HG02852 (cell line): ENCODE measurements at regions not wholly inside any gene's neighbourhood (a gene's known extent, or its start where the extent isn't known, plus 50 kb on each side); places are given as distances from the start of the nearest gene placed in this dataset.
"Not testable (repeated sequence)": the region's sequence is repeated elsewhere in the genome, so short reads cannot be mapped to it uniquely, and the experiment has no call there.

Experiments used
- ATAC-seq: cut with Tn5 transposase; IDR thresholded peaks from one replicate; pipeline ENCODE4 v1.9.1; 2021; ENCODE audit warnings: mild to moderate bottlenecking, moderate library complexity; ENCODE audit not compliant: unreplicated experiment

- ATAC-seq: not testable (repeated sequence)
These were observed 1187.6 kb upstream of the AUTS2 start for GRCh38 chr7:68410693-68411092.

GRCh38 chr7:68411742-68412141, 1186.5 kb upstream of the AUTS2 start:
- no peak for ATAC-seq

DNA sequence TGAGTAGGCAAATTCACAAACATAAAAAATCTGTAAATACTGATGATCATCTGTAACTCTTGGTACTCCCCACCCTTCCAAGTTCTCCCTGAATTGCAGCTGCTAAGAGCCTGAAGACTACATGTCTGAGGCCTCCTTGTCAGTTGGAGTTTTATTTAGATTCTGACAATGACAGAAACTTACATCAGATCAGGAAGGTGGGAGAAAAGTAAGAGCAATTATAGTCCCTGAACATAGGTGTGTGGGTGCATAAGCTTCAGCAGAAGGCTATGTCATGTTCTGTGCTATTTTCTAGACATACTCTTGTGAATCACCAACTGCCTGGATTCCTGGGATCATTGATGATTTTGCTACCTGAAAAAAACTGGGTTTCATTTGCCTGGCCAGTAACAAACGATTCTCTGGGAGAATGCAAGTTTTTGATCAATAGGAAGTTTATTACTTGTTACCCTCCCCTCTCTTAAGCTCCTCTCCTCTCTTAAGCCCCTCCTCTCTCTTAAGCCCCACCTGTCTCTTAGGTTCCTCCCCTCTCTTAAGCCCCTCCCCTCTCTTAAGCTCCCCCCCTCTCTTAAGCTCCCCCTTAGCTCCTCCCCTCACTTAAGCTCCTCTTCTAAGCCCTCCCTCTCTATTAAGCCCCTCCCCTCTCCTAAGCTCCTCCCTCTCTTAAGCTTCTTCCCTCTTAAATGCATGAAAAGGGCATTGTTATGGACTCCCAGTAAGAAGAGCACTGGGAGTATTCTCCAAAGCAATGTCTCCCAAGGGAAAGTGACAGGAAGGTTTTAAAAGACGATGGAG, 1183.4 kb upstream of the AUTS2 start:
- ATAC-seq: no peak

DNA sequence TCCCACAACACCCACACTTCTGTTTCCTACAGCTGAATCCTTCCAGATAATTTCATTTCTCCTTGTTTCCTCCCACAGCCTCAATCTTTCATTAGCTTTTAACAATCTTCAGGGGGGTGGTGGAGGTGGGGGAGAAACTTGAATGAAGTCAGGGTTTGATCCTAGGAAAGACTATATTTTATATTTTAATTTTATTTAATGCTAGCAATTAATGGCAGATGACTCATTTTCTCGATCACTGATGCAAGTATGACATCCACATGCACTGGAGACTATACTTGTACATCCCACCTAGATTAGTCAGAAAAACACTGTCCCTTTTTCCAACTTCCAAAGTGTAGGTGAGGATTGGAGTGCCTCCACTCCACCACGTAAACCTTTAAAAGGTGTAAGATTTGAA, 1181.3 kb upstream of the AUTS2 start:
- ATAC-seq: no peak

GRCh38 chr7:68417659-68418058, 1180.6 kb upstream of the AUTS2 start:
- no peak for ATAC-seq

- ATAC-seq: no peak
These were observed 1177.7 kb upstream of the AUTS2 start for GRCh38 chr7:68420342-68421192.

DNA sequence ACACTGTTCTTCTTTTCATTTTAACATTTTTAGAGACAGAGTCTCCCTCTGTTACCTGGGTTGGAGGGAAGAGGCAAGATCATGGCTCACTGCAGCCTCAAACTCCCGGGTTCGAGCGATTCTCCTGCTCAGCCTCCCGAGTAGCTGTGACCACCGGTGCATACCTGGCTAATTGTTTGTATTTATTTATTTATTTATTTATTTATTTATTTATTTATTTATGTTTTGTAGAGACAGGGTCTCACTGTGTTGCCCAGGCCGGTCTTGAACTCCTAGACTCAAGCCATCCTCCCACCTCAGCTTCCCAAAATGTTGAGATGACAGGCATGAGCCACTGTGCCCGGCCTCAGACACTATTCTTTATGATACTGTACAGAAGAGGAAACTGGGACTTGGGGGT, 1176.6 kb upstream of the AUTS2 start:
- no peak for ATAC-seq

DNA sequence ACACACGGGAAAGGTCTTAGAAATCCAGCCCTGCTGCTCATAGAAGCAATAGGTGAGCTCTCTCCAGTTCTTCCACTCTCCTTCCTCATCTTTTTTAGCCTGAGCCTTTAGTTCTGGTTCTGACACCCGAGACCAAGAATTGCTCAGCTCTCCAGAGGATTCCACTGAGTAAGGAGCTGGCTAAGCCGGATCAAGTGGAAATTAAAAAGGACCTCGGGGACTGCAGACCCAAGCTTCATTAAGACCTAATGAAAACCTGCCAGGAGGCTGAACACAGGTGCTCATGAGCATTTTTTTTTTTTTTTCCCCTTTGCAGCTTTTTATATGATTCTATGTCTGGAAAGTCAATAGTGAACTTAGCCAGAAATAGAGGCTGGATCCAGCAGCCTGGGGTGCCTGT, 1176.0 kb upstream of the AUTS2 start:
- ATAC-seq: no peak

- no peak for ATAC-seq
These were observed 1174.9 kb upstream of the AUTS2 start for GRCh38 chr7:68423356-68423755.

DNA sequence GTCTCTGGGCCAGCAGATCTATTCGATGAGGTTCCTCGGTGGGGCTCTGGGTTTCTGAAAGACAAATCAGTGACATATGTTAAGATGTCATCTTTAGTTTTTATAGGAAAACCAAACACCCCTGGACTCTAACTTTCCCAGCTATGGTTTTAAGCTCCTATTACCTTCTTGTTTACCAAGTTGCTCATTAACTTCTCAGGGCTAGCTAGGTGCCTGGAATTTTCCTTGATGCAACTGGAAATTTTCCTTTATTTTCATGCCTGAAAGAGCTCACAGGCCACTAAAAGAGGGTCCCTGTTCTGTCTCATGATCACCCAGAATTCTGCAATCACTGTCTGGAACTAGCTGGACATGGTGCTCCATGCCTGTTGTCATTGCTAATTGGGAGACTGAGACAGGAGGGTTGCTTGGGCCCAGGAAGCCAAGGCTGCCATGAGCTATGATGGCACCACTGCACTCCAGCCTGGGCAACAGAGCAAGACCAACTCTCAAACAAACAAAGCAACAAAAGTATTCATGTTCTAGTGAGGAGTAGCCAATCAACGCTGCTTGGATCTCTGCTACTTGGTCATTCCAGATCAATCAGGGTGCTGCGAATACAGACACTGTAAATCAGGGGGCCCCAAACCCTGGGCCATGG, 1173.5 kb upstream of the AUTS2 start:
- ATAC-seq: no peak

DNA sequence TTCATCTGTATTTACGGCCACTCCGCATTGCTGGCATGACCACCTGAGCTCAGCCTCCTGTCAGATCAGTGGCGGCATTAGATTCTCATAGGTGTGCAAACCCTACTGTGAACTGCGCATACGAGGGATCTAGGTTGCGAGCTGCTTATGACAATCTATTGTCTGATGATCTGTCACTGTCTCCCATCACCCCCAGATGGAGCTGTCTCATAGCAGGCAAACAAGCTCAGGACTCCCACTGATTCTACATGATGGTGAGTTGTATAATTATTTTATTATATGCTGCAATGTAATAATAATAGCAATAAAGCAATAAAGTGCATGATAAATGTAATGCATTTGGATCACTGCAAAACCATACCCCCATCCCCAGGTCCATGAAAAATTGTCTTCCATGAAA, 1172.9 kb upstream of the AUTS2 start:
- no peak for ATAC-seq

GRCh38 chr7:68429411-68430117, 1168.7 kb upstream of the AUTS2 start:
- ATAC-seq: no peak

DNA sequence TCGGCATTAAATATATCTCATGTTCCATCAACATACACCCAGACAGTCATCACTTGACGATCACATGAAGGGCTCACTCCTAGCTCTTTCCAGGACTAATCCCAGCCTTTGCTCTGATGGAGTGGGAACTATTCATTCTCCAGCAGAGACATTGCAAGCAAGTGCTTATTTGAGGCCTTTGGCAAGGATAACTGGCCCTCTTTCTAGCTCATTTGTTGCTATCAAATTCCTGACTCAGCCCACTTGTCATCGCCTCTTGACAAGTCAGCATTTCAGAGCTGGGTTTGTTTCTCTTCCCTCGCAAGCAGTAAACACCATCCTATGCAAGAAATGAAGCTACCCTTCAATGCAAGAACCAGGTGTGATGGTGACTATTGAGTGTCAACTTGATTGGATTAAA, 1165.7 kb upstream of the AUTS2 start:
- ATAC-seq: no peak

- no peak for ATAC-seq
These were observed 1164.7 kb upstream of the AUTS2 start for GRCh38 chr7:68433462-68434070.

GRCh38 chr7:68434857-68435256, 1163.4 kb upstream of the AUTS2 start:
- no peak for ATAC-seq

DNA sequence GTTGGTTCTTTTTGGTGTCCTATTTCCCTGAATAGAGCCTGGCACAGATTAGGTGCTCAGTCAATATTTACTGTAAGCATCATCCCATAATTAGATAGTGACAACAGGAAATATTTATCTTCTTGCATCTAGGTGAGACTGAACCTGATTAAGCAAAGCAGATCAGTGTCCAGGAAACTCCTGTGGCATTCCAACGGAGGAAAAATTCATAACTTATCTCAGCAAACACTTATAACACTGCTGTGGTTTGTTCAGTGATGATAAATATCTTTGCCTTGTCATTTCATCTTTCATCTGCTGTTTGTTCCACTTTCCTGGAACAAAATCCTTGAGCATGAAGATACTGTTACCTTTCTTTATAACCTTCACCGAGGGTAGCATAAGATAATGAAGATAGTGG, 1160.3 kb upstream of the AUTS2 start:
- no peak for ATAC-seq

DNA sequence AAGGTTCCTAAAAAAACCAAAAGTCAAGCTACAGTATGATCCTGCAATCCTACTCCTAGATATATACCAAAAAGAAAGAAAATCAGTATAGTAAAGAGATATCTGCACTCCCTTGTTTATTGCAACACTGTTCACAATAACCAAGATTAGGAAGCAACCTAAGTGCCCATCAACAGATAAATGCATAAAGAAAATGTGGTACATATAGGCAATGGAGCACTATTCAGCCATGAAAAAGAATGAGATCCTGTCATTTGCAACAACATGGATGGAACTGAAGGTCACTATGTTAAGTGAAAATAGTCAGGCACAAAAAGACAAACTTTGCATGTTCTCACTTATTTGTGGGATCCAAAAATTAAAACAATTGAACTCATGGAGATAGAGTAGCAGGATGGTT, 1159.5 kb upstream of the AUTS2 start:
- ATAC-seq: no peak

- ATAC-seq: no peak
These were observed 1158.4 kb upstream of the AUTS2 start for GRCh38 chr7:68439897-68440296.

DNA sequence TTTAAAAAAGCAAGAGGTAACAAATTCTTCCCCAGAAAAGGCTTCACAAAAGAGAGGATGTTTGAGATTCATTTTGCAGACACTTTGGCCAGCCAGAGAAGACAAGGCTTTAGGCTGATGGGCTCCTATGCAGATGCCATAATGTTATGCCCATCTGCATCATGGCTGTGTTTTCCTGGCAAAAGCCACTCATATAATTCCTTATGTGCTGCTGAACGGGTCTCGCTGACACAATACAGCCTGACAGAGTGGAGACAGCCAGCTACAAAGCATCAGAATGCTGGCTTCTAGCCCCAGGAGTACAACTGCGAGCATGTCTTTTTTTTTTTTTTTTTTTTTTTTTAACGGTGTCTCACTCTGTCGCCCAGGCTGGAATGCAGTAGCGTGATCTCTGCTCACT, 1157.4 kb upstream of the AUTS2 start:
- no peak for ATAC-seq

GRCh38 chr7:68441645-68442044, 1156.6 kb upstream of the AUTS2 start:
- no peak for ATAC-seq
